ENCODE measurements at regions not wholly inside any gene's neighbourhood (a gene's known extent, or its start where the extent isn't known, plus 50 kb on each side); places are given as distances from the start of the nearest gene placed in this dataset.
"Not testable (repeated sequence)": the region's sequence is repeated elsewhere in the genome, so short reads cannot be mapped to it uniquely, and the experiment has no call there.

DNA sequence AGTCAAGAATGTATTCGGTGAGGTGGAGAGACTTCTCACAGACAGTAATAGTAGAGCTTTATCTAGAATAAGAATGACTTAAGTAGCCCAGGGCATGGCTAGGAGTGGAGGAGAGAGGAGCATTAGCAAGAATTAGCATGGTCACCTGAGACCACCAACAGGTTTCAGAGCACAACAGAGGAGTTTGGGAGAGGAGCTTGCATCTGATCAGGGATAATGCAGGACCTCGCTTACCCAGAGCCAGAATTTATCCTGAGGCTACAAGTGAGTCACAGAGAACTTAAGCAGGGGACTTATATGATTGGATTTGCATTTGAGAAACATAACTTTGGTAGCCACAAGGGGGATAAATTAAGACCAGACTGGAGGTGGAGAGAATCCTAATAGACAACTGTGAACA is 102.1 kb upstream of the FNDC3A start:
- in situ Hi-C loops (cut with MboI; ENCODE audit: low sequenced_read_pairs, unreplicated experiment): no loop called here
- TF ChIP-seq CTCF (IDR thresholded peaks at IDR 0.05; ENCODE audit: borderline replicate concordance, control extremely low read depth, extremely low read depth, insufficient read depth, missing control alignments): no peak
- DNase-seq (ENCODE audit: low spot score): no peak

DNA sequence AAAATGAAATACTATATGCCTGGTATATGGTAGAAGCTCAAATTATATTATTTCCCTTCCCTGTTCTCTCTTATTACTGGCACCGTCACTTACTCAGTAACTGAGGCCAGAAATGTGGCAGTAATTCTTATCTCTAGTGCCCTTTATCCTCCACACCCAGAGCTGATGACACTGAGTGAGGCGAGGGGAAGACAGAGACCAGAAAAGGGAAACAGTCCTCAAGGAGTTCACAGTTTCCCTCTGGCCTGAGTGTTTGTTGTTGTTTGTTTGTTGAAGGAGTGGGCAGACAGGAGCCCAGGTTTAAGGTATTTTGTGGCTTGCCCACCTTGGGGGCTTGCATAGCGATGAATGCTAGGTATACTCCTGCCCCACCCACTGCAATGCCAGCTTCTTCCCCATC is 101.5 kb upstream of the FNDC3A start:
- no peak for TF ChIP-seq CTCF (IDR thresholded peaks at IDR 0.05; ENCODE audit: borderline replicate concordance, control extremely low read depth, extremely low read depth, insufficient read depth, missing control alignments)
- no peak for DNase-seq (ENCODE audit: low spot score)
- in situ Hi-C loops (cut with MboI; ENCODE audit: low sequenced_read_pairs, unreplicated experiment): no loop called here

DNA sequence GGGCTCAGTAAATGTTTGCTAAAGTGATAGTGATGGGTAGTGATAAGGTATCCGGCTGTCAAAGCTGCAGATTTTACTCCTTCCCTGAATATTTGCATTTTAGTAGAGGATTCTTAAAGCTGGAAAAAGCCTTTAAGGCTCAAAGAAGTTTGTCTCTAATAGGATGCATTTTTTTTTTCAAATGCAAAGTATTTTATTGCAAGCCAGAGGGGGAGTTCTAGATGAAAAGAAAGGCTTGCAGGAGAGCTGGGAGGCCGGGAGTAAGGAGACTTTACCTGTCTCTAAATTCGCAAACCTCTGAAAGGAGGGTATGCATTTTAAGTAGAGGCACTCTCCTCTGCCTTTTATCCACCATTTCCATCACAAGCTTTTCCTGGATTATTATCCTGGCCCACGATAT is 100.7 kb upstream of the FNDC3A start:
- TF ChIP-seq CTCF (IDR thresholded peaks at IDR 0.05; ENCODE audit: borderline replicate concordance, control extremely low read depth, extremely low read depth, insufficient read depth, missing control alignments): no peak
- no peak for DNase-seq (ENCODE audit: low spot score)
- in situ Hi-C loops (cut with MboI; ENCODE audit: low sequenced_read_pairs, unreplicated experiment): no loop called here

DNA sequence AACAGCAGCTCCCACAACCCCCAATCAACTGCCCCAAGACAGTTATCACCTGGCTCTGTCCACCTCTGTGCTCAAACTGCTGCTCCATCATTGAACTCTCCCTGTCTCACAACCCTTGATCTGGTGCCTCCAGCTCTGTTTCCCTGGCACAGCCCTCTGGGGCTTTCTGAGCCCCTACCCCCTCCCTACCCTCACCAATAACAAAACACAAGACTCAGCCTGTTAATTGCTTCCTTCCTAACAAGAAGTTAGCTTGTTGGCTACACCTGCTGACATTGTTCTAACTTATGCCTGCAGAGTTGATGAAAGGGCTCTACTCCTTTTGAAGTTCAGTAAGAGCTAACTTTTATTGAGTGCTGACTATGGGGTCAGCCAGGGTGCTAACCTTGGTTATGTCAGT is 99.4 kb upstream of the FNDC3A start:
- in situ Hi-C loops (cut with MboI; ENCODE audit: low sequenced_read_pairs, unreplicated experiment): no loop called here
- TF ChIP-seq CTCF (IDR thresholded peaks at IDR 0.05; ENCODE audit: borderline replicate concordance, control extremely low read depth, extremely low read depth, insufficient read depth, missing control alignments): no peak
- DNase-seq (ENCODE audit: low spot score): no peak

DNA sequence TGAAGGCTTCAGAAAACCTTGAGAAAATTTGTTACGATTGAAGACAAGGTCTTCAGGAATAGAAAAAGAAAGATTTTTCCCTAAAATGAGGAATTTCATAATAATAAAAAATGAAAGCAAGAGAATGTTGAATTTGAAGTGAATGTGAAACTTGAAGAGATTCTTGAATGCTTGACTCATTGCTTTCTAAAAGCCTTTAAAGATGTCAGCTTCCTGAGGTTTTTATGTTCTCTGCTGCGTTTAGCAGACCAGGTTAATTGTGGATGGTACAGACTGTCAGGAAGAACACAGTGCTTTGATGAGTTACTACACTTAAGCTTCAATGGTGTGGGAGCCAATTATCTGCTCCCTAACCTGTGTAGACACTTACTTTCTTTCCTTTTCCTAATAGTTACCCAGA is 96.3 kb upstream of the FNDC3A start:
- no peak for TF ChIP-seq CTCF (IDR thresholded peaks at IDR 0.05; ENCODE audit: borderline replicate concordance, control extremely low read depth, extremely low read depth, insufficient read depth, missing control alignments)
- in situ Hi-C loops (cut with MboI; ENCODE audit: low sequenced_read_pairs, unreplicated experiment): no loop called here
- no peak for DNase-seq (ENCODE audit: low spot score)

- no peak for TF ChIP-seq CTCF (IDR thresholded peaks at IDR 0.05; ENCODE audit: borderline replicate concordance, control extremely low read depth, extremely low read depth, insufficient read depth, missing control alignments)
- DNase-seq (ENCODE audit: low spot score): no peak
- in situ Hi-C loops (cut with MboI; ENCODE audit: low sequenced_read_pairs, unreplicated experiment): no loop called here
Observed at GRCh38 chr13:48879854-48880253, 95.9 kb upstream of the FNDC3A start.

DNA sequence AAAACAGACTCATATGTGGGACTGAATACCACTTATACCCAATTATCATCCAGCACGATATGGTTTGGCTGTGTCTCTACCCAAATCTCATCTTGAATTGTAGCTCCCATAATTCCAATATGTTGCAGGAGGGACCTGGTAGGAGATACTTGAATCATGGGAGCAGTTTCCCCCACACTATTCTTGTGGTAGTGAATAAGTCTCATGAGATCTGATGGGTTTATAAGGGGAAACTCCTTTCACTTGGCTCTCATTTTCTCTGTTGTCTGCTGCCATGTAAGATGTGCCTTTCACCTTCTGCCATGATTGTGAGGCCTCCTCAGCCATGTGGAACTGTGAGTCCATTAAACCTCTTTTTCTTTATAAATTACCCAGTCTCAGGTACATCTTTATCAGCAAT is 91.9 kb upstream of the FNDC3A start:
- in situ Hi-C loops (cut with MboI; ENCODE audit: low sequenced_read_pairs, unreplicated experiment); DNase-seq (ENCODE audit: low spot score): not testable (repeated sequence)

Data from GM13976 (cell line).